B cell (primary cell): ENCODE measurements at regions not wholly inside any gene's neighbourhood (a gene's known extent, or its start where the extent isn't known, plus 50 kb on each side); places are given as distances from the start of the nearest gene placed in this dataset.
"Not testable (repeated sequence)": the region's sequence is repeated elsewhere in the genome, so short reads cannot be mapped to it uniquely, and the experiment has no call there.

Source experiments
- CTCF ChIP-seq: fragments of 200-600 bp; IDR thresholded peaks from one replicate; pipeline ENCODE4 v1.8.0; 2022; ENCODE audit warnings: antibody characterized with exemption, mild to moderate bottlenecking
- EZH2 ChIP-seq: IDR thresholded peaks from 2 replicates; pipeline ENCODE4 v1.6.1; 2012; ENCODE audit warnings: borderline replicate concordance, low read depth, mild to moderate bottlenecking, moderate library complexity, low read length; ENCODE audit not compliant: insufficient read depth, poor library complexity, severe bottlenecking

- not testable (repeated sequence) for TF ChIP-seq CTCF, EZH2
Observed at GRCh38 chr1:38770516-38771173, 88.9 kb downstream of the RRAGC start.
